Naive thymus-derived CD4-positive, alpha-beta T cell (primary cell): ENCODE measurements at regions not wholly inside any gene's neighbourhood (a gene's known extent, or its start where the extent isn't known, plus 50 kb on each side); places are given as distances from the start of the nearest gene placed in this dataset.

Experiments
- ATAC-seq: fragments of 150-1000 bp; cut with Tn5 transposase; 2 replicates; pipeline ENCODE4 v1.10.0; 2021; ENCODE audit warnings: mild to moderate bottlenecking, moderate library complexity
- CTCF ChIA-PET: fragments of 350-600 bp; sonication (Branson Sonifier 250); formaldehyde crosslinking; loops from one replicate; lab custom pipeline; 2021; ENCODE audit warnings: antibody characterized with exemption; lab: Charles Lee
- POLR2A ChIA-PET: fragments of 350-600 bp; sonication (Branson Sonifier 250); formaldehyde crosslinking; loops from one replicate; lab custom pipeline; 2021; ENCODE audit warnings: antibody characterized with exemption, inconsistent platforms; lab: Charles Lee
- DNase-seq, 9 donors: peaks; one replicate each; pipeline versions ENCODE4 v3.0.0 to v3.0.0-alpha.2; 2020 to 2022; ENCODE audit warnings: mixed read lengths in 1 of 9
- H3K27ac ChIP-seq: one replicate; pipeline ENCODE4 v1.7.0; 2013; ENCODE audit warnings: mild to moderate bottlenecking, low read depth, low read length, moderate library complexity
- H3K27me3 ChIP-seq, 2 donors: one replicate each; pipeline ENCODE4 v1.7.0; 2013; ENCODE audit warnings: low read length in 2 of 2, mild to moderate bottlenecking in 2 of 2, moderate library complexity in 2 of 2; ENCODE audit not compliant: control insufficient read depth in 2 of 2, insufficient read depth in 2 of 2
- H3K36me3 ChIP-seq, 3 experiments: 1 replicate in 2 of 3; 2 replicates in 1 of 3; pipeline ENCODE4 v1.7.0; 2013; ENCODE audit warnings: low read length in 3 of 3, mild to moderate bottlenecking in 3 of 3, moderate library complexity in 1 of 3; ENCODE audit not compliant: insufficient read depth in 3 of 3, control insufficient read depth in 2 of 3
- H3K4me1 ChIP-seq, 2 donors: one replicate each; pipeline ENCODE4 v1.7.0; 2013; ENCODE audit warnings: low read length in 2 of 2, mild to moderate bottlenecking in 2 of 2, moderate library complexity in 1 of 2; ENCODE audit not compliant: control insufficient read depth in 2 of 2, insufficient read depth in 2 of 2
- H3K4me3 ChIP-seq: 2 replicates; pipeline ENCODE4 v1.7.0; 2013; ENCODE audit warnings: mild to moderate bottlenecking, low read length
- H3K9me3 ChIP-seq, 3 experiments: 1 replicate in 2 of 3; 2 replicates in 1 of 3; pipeline ENCODE4 v1.7.0; 2013; ENCODE audit warnings: low read length in 3 of 3; ENCODE audit not compliant: control insufficient read depth in 2 of 3
- H3K27ac Mint-ChIP-seq, 9 donors: one replicate each; pipeline ENCODE4 v1.8.0; 2020 to 2022; ENCODE audit warnings: mixed read lengths in 9 of 9, mild to moderate bottlenecking in 8 of 9, moderate library complexity in 5 of 9, inconsistent platforms in 2 of 9
- H3K27me3 Mint-ChIP-seq, 5 donors: one replicate each; pipeline ENCODE4 v1.8.0; 2021 to 2022; ENCODE audit warnings: mixed read lengths in 5 of 5, mild to moderate bottlenecking in 1 of 5
- H3K36me3 Mint-ChIP-seq, 5 donors: one replicate each; pipeline ENCODE4 v1.8.0; 2020 to 2022; ENCODE audit warnings: mixed read lengths in 5 of 5, mild to moderate bottlenecking in 3 of 5, inconsistent platforms in 1 of 5
- H3K4me1 Mint-ChIP-seq, 7 donors: one replicate each; pipeline ENCODE4 v1.8.0; 2020 to 2022; ENCODE audit warnings: mixed read lengths in 7 of 7, mild to moderate bottlenecking in 3 of 7, inconsistent platforms in 1 of 7
- H3K4me3 Mint-ChIP-seq, 10 donors: one replicate each; pipeline ENCODE4 v1.8.0; 2020 to 2022; ENCODE audit warnings: mild to moderate bottlenecking in 10 of 10, mixed read lengths in 10 of 10, moderate library complexity in 6 of 10, inconsistent platforms in 2 of 10
- H3K9me3 Mint-ChIP-seq, 11 donors: one replicate each; pipeline ENCODE4 v1.8.0; 2020 to 2022; ENCODE audit warnings: mixed read lengths in 11 of 11, mild to moderate bottlenecking in 4 of 11, inconsistent platforms in 1 of 11, moderate library complexity in 1 of 11
- intact Hi-C, 2 donors: fragments of 100-400 bp; cut with micrococcal nuclease; formaldehyde crosslinking; loops; one replicate each; pipeline ENCODE4 v1.15.1; 2023

GRCh38 chr7:119825091-119825655 is 447.8 kb upstream of the KCND2 start:
- peaks cover 1 to 25% (median 5%) of the 10 kb centered on the region in 11 donors for H3K9me3 Mint-ChIP-seq
- Histone ChIP-seq H3K4me1 (no peaks in the 10 kb centered on the region), H3K27ac (no peak overlapping the region), H3K9me3 (no peaks in the 10 kb centered on the region), H3K4me3 (no peak overlapping the region), H3K27me3 (no peaks in the 10 kb centered on the region), H3K36me3 (no peaks in the 10 kb centered on the region)
- ChIA-PET POLR2A (no interaction called here), CTCF (no interaction called here)
- H3K4me1 Mint-ChIP-seq, result no peaks in the 10 kb centered on the region
- no peaks in the 10 kb centered on the region for H3K27me3 Mint-ChIP-seq
- DNase-seq (no peak), ATAC-seq (no peak)
- H3K4me3 Mint-ChIP-seq, result no peak overlapping the region
- H3K27ac Mint-ChIP-seq, result no peak overlapping the region
- intact Hi-C loops, result no loop called here
- no peaks in the 10 kb centered on the region for H3K36me3 Mint-ChIP-seq

- Mint-ChIP-seq H3K27me3 (no peaks in the 10 kb centered on the region), H3K27ac (no peak overlapping the region), H3K36me3 (no peaks in the 10 kb centered on the region), H3K4me3 (no peak overlapping the region), H3K9me3 (peaks cover 0 to 25% (median 5%) of the 10 kb centered on the region in 11 donors), H3K4me1 (no peaks in the 10 kb centered on the region)
- DNase-seq (no peak), ATAC-seq (no peak)
- intact Hi-C loops, result no loop called here
- Histone ChIP-seq H3K4me3 (no peak overlapping the region), H3K27me3 (no peaks in the 10 kb centered on the region), H3K27ac (no peak overlapping the region), H3K36me3 (no peaks in the 10 kb centered on the region), H3K9me3 (no peaks in the 10 kb centered on the region), H3K4me1 (no peaks in the 10 kb centered on the region)
- CTCF ChIA-PET, result no interaction called here
- POLR2A ChIA-PET, result no interaction called here
Observed at GRCh38 chr7:119826547-119826946, 446.4 kb upstream of the KCND2 start.

DNA sequence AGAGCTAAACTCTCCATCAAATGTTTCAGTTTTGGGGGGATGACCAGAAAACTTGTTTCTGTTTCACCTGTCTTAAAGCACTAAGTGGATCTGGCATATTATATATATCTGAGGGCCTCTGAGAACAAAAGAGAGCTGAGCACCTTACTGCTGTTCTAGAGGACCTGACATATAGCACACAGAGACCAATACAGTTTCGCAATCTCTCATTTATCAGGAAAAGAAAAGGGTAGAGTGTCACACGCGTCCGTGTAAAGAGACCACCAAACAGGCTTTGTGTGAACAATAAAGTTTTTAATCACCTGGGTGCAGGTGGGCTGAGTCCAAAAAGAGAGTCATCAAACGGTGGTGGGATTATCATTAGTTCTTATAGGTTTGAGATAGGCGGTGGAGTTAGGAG is 434.5 kb upstream of the KCND2 start:
- intact Hi-C loops, result no loop called here
- H3K27me3 Mint-ChIP-seq, result no peaks in the 10 kb centered on the region
- no peak overlapping the region for H3K27ac Mint-ChIP-seq
- ChIA-PET POLR2A (no interaction called here), CTCF (interaction anchor here (0.5 to 0.7 kb wide), 2 partner anchors 32 to 1579 kb away, joined by 3 to 4 read pairs; no protein-coding TSS in a partner anchor)
- H3K4me1 Mint-ChIP-seq, result no peaks in the 10 kb centered on the region
- peaks cover 3 to 31% (median 10%) of the 10 kb centered on the region in 11 donors for H3K9me3 Mint-ChIP-seq
- H3K36me3 ChIP-seq, result no peaks in the 10 kb centered on the region
- no peak overlapping the region for H3K27ac ChIP-seq
- no peaks in the 10 kb centered on the region for H3K27me3 ChIP-seq
- no peaks in the 10 kb centered on the region for H3K4me1 ChIP-seq
- H3K4me3 ChIP-seq, result no peak overlapping the region
- DNase-seq (no peak), ATAC-seq (no peak)
- H3K4me3 Mint-ChIP-seq, result no peak overlapping the region
- H3K9me3 ChIP-seq, result no peaks in the 10 kb centered on the region
- peaks cover 0 to 4% (median 0%) of the 10 kb centered on the region in 5 donors for H3K36me3 Mint-ChIP-seq

- Mint-ChIP-seq H3K9me3 (peaks cover 3 to 36% (median 13%) of the 10 kb centered on the region in 11 donors), H3K36me3 (peaks cover 0 to 4% (median 0%) of the 10 kb centered on the region in 5 donors), H3K4me3 (no peak overlapping the region), H3K4me1 (no peaks in the 10 kb centered on the region), H3K27me3 (no peaks in the 10 kb centered on the region), H3K27ac (no peak overlapping the region)
- Histone ChIP-seq H3K27me3 (no peaks in the 10 kb centered on the region), H3K27ac (no peak overlapping the region), H3K36me3 (no peaks in the 10 kb centered on the region), H3K4me1 (no peaks in the 10 kb centered on the region), H3K9me3 (no peaks in the 10 kb centered on the region), H3K4me3 (no peak overlapping the region)
- CTCF ChIA-PET, result no interaction called here
- intact Hi-C loops, result no loop called here
- no peak for DNase-seq
- no peak for ATAC-seq
- POLR2A ChIA-PET, result no interaction called here
Observed at GRCh38 chr7:119842337-119842736, 430.6 kb upstream of the KCND2 start.

DNA sequence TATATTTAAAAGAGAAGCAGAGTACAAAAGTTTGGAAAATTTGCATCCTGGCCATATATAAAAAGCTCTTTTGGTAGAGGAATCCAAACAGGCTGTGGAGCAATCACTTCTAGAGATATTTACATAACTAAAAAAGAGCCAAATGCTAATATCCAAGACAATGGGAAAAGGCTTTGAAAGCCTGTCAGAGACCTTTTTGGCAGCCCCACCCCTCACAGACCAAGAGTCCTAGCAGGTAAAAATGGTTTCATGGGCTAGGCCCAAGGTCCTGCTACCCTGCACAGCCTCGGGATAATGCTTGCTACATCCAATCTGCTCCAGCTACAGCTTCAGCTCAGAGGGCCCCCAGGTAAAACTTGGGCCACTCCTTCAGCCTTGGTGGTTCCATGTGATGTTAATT is 430.2 kb upstream of the KCND2 start:
- no peaks in the 10 kb centered on the region for H3K4me1 Mint-ChIP-seq
- Histone ChIP-seq H3K36me3 (no peaks in the 10 kb centered on the region), H3K4me1 (no peaks in the 10 kb centered on the region), H3K4me3 (no peak overlapping the region), H3K27me3 (no peaks in the 10 kb centered on the region), H3K9me3 (no peaks in the 10 kb centered on the region), H3K27ac (no peak overlapping the region)
- no peaks in the 10 kb centered on the region for H3K27me3 Mint-ChIP-seq
- no peak overlapping the region for H3K27ac Mint-ChIP-seq
- peaks cover 0 to 4% (median 0%) of the 10 kb centered on the region in 5 donors for H3K36me3 Mint-ChIP-seq
- H3K9me3 Mint-ChIP-seq, result peaks cover 5 to 36% (median 13%) of the 10 kb centered on the region in 11 donors
- no peak overlapping the region for H3K4me3 Mint-ChIP-seq
- DNase-seq (no peak), ATAC-seq (no peak)
- ChIA-PET CTCF (no interaction called here), POLR2A (no interaction called here)
- intact Hi-C loops, result no loop called here

- Mint-ChIP-seq H3K27ac (no peak overlapping the region), H3K4me3 (no peak overlapping the region), H3K9me3 (peaks cover 6 to 40% (median 13%) of the 10 kb centered on the region in 11 donors), H3K4me1 (peaks cover 0 to 2% (median 0%) of the 10 kb centered on the region in 7 donors), H3K36me3 (no peaks in the 10 kb centered on the region), H3K27me3 (no peaks in the 10 kb centered on the region)
- H3K9me3 ChIP-seq, result no peaks in the 10 kb centered on the region
- H3K4me3 ChIP-seq, result no peak overlapping the region
- ChIA-PET POLR2A (no interaction called here), CTCF (no interaction called here)
- intact Hi-C loops, result no loop called here
- DNase-seq, result no peak
- H3K36me3 ChIP-seq, result no peaks in the 10 kb centered on the region
- no peaks in the 10 kb centered on the region for H3K27me3 ChIP-seq
- no peak for ATAC-seq
- H3K4me1 ChIP-seq, result no peaks in the 10 kb centered on the region
- H3K27ac ChIP-seq, result no peak overlapping the region
Observed at GRCh38 chr7:119861385-119861784, 411.6 kb upstream of the KCND2 start.

DNA sequence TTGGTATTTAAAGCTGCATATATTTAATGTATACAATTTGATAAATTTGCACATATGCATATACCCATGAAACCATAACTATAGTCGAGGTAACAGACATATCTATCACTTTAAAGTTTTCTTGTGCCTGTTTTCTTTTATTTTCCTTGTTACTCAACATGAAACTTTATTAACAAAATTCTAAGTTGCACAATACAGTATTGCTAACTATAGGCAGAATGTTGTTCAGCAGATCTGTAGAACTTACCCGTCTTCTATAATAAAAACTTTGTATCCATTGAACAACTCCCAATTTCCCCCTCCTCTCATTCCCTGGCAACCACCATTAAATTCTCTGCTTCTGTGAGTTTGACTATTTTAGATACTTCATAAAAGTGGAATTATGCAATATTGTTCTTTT is 404.6 kb upstream of the KCND2 start:
- Mint-ChIP-seq H3K4me1 (no peaks in the 10 kb centered on the region), H3K36me3 (peaks cover 0 to 8% (median 0%) of the 10 kb centered on the region in 5 donors), H3K4me3 (no peak overlapping the region), H3K27ac (no peak overlapping the region), H3K9me3 (peaks cover 2 to 26% (median 6%) of the 10 kb centered on the region in 11 donors), H3K27me3 (no peaks in the 10 kb centered on the region)
- ChIA-PET CTCF (no interaction called here), POLR2A (no interaction called here)
- intact Hi-C loops, result no loop called here
- Histone ChIP-seq H3K4me3 (no peak overlapping the region), H3K4me1 (no peaks in the 10 kb centered on the region), H3K27ac (no peak overlapping the region), H3K27me3 (no peaks in the 10 kb centered on the region), H3K36me3 (no peaks in the 10 kb centered on the region), H3K9me3 (no peaks in the 10 kb centered on the region)
- DNase-seq, result no peak
- no peak for ATAC-seq
